ENCODE measurements at regions not wholly inside any gene's neighbourhood (a gene's known extent, or its start where the extent isn't known, plus 50 kb on each side); places are given as distances from the start of the nearest gene placed in this dataset.

DNA sequence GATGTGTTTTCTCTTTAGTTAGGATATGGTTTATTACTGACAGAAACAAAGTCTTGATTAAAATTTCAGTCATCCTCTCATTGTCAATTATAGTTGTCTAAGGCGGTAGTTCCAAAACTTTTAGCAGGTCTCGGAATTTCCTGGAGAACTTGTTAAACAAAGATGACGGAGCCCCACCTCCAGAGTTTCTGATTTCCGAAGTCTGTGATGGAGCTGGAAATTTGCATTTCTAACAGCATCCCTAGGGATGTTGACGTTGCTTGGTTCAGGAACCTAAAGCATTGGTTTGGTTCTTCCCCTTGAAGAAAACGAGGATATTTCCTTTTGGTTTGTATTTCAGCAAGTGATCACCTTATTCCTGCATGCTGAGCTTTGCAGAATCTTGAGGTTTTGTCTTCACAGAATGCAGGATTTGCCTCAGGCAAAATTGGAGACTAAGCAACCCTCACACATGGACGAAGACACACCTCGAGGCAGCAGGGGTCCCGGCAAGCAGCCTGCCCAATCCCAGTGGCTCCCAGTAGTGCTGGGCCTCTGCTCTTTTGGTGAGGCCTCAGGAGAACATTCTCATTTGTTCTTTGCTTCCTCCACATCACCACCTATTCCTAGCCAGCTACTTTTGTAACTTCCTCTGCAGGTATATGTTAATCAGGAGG is 187.1 kb upstream of the PHACTR1 start:
- TF ChIP-seq, protein P1, sequence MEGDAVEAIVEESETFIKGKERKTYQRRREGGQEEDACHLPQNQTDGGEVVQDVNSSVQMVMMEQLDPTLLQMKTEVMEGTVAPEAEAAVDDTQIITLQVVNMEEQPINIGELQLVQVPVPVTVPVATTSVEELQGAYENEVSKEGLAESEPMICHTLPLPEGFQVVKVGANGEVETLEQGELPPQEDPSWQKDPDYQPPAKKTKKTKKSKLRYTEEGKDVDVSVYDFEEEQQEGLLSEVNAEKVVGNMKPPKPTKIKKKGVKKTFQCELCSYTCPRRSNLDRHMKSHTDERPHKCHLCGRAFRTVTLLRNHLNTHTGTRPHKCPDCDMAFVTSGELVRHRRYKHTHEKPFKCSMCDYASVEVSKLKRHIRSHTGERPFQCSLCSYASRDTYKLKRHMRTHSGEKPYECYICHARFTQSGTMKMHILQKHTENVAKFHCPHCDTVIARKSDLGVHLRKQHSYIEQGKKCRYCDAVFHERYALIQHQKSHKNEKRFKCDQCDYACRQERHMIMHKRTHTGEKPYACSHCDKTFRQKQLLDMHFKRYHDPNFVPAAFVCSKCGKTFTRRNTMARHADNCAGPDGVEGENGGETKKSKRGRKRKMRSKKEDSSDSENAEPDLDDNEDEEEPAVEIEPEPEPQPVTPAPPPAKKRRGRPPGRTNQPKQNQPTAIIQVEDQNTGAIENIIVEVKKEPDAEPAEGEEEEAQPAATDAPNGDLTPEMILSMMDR (IDR thresholded peaks at IDR 0.05; ENCODE audit: low read depth, low read length), result no peak
- no peak for TF ChIP-seq EZH2phosphoT487 (IDR thresholded peaks at IDR 0.05; ENCODE audit: low read depth)
